Smooth muscle cell (in vitro differentiated cells): ENCODE measurements at regions not wholly inside any gene's neighbourhood (a gene's known extent, or its start where the extent isn't known, plus 50 kb on each side); places are given as distances from the start of the nearest gene placed in this dataset.
A peak's percentile ranks its signal among the peaks of the same experiment; 100 is the strongest.

ENCODE experiments used
- DNase-seq: peaks from one replicate; lab custom pipeline; 2025; ENCODE audit not compliant: unreplicated experiment; lab: John Stamatoyannopoulos, UW
- H2AFZ ChIP-seq: fragments of 200-600 bp; sonication (generic); 2 replicates; pipeline ENCODE4 v1.6.0; 2016; ENCODE audit warnings: antibody characterized with exemption, low read depth, mild to moderate bottlenecking
- H3F3A ChIP-seq: fragments of 200-600 bp; sonication (generic); 2 replicates; pipeline ENCODE4 v1.6.0; 2017; ENCODE audit warnings: antibody characterized with exemption, low read depth
- H3K27ac ChIP-seq: fragments of 200-600 bp; sonication (generic); 2 replicates; pipeline ENCODE4 v1.5.1; 2016; ENCODE audit warnings: low read depth, mild to moderate bottlenecking
- H3K27me3 ChIP-seq: fragments of 200-600 bp; sonication (generic); 2 replicates; pipeline ENCODE4 v1.6.1; 2016; ENCODE audit warnings: low read depth, mild to moderate bottlenecking
- H3K36me3 ChIP-seq: fragments of 200-600 bp; sonication (generic); 2 replicates; pipeline ENCODE4 v1.5.1; 2016; ENCODE audit warnings: low read depth
- H3K4me1 ChIP-seq: fragments of 200-600 bp; sonication (generic); 2 replicates; pipeline ENCODE4 v1.5.1; 2016; ENCODE audit warnings: low read depth
- H3K4me2 ChIP-seq: fragments of 200-600 bp; sonication (generic); 2 replicates; pipeline ENCODE4 v1.6.0; 2016; ENCODE audit warnings: mild to moderate bottlenecking
- H3K4me3 ChIP-seq: fragments of 200-600 bp; sonication (generic); 2 replicates; pipeline ENCODE4 v1.5.1; 2016; ENCODE audit warnings: mild to moderate bottlenecking
- H3K79me2 ChIP-seq: fragments of 200-600 bp; sonication (generic); 2 replicates; pipeline ENCODE4 v1.6.0; 2016; ENCODE audit warnings: low read depth, mild to moderate bottlenecking
- H3K9ac ChIP-seq: fragments of 200-600 bp; sonication (generic); 2 replicates; pipeline ENCODE4 v1.6.0; 2016; ENCODE audit warnings: low read depth
- H3K9me3 ChIP-seq: fragments of 200-600 bp; sonication (generic); replicated peaks from 2 replicates; pipeline ENCODE4 v1.5.1; 2016; ENCODE audit warnings: low read depth
- H4K20me1 ChIP-seq: fragments of 200-600 bp; sonication (generic); 2 replicates; pipeline ENCODE4 v1.6.0; 2016; ENCODE audit warnings: low read depth
- CTCF ChIP-seq: fragments of 200-600 bp; sonication (generic); IDR thresholded peaks from 2 replicates; pipeline ENCODE4 v1.5.1; 2017; ENCODE audit warnings: borderline replicate concordance, mild to moderate bottlenecking, antibody characterized with exemption; ENCODE audit not compliant: insufficient read depth, poor library complexity, severe bottlenecking
- WGBS: methylation state at CpG from one replicate; pipeline ENCODE4 v1.1.7; 2016; ENCODE audit warnings: low lambda C conversion rate; 5-methylcytosine and 5-hydroxymethylcytosine counted together

- 69% methylated on average over 4 of the region's 4 CpGs for WGBS
Observed at GRCh38 chr7:94054130-94054529, 50.0 kb upstream of the BET1 start.

GRCh38 chr7:94055963-94056362 lies 51.8 kb upstream of the BET1 start:
- Histone ChIP-seq H3K4me1 (no peaks in the 10 kb centered on the region), H3K79me2 (no peaks in the 10 kb centered on the region), H3K4me3 (no peak overlapping the region), H3K27ac (no peak overlapping the region), H3K9me3 (no peaks in the 10 kb centered on the region), H4K20me1 (no peaks in the 10 kb centered on the region), H3K9ac (no peak overlapping the region), H3K4me2 (no peak overlapping the region), H3K36me3 (no peaks in the 10 kb centered on the region), H3K27me3 (no peaks in the 10 kb centered on the region), H2AFZ (no peak overlapping the region), H3F3A (no peaks in the 10 kb centered on the region)
- no peak for DNase-seq
- TF ChIP-seq CTCF, result no peak

More at GRCh38 chr7:94054130-94054529, 50.0 kb upstream of the BET1 start:
- no peak for TF ChIP-seq CTCF
- no peak overlapping the region for H3K9ac ChIP-seq
- no peak overlapping the region for H3K4me2 ChIP-seq
- no peaks in the 10 kb centered on the region for H3K9me3 ChIP-seq
- no peaks in the 10 kb centered on the region for H3K36me3 ChIP-seq
- H4K20me1 ChIP-seq, result no peaks in the 10 kb centered on the region
- H3K27me3 ChIP-seq, result no peaks in the 10 kb centered on the region
- no peak for DNase-seq
- H3K4me3 ChIP-seq, result no peak overlapping the region
- no peaks in the 10 kb centered on the region for H3K79me2 ChIP-seq
- H3K27ac ChIP-seq, result no peak overlapping the region
- H3F3A ChIP-seq, result no peaks in the 10 kb centered on the region
- no peak overlapping the region for H2AFZ ChIP-seq
- H3K4me1 ChIP-seq, result no peaks in the 10 kb centered on the region

GRCh38 chr7:94056796-94057207 lies 52.6 kb upstream of the BET1 start:
- no peak for TF ChIP-seq CTCF
- H3K27me3 ChIP-seq, result no peaks in the 10 kb centered on the region
- H4K20me1 ChIP-seq, result no peaks in the 10 kb centered on the region
- no peaks in the 10 kb centered on the region for H3F3A ChIP-seq
- no peak overlapping the region for H3K27ac ChIP-seq
- 47% methylated on average over 3 of the region's 3 CpGs for WGBS
- H3K79me2 ChIP-seq, result no peaks in the 10 kb centered on the region
- H3K4me1 ChIP-seq, result no peaks in the 10 kb centered on the region
- peak overlapping the region; percentile 39 for H2AFZ ChIP-seq
- no peak for DNase-seq
- H3K4me3 ChIP-seq, result no peak overlapping the region
- H3K9ac ChIP-seq, result no peak overlapping the region
- H3K36me3 ChIP-seq, result no peaks in the 10 kb centered on the region
- no peaks in the 10 kb centered on the region for H3K9me3 ChIP-seq
- H3K4me2 ChIP-seq, result no peak overlapping the region

GRCh38 chr7:94057955-94058354 lies 53.8 kb upstream of the BET1 start:
- Histone ChIP-seq H3K9me3 (no peaks in the 10 kb centered on the region), H2AFZ (no peak overlapping the region), H3K27ac (no peak overlapping the region), H3K4me1 (no peaks in the 10 kb centered on the region), H3K9ac (no peak overlapping the region), H3K4me2 (no peak overlapping the region), H3K27me3 (no peaks in the 10 kb centered on the region), H3K4me3 (no peak overlapping the region), H3F3A (no peaks in the 10 kb centered on the region), H4K20me1 (no peaks in the 10 kb centered on the region), H3K79me2 (no peaks in the 10 kb centered on the region), H3K36me3 (no peaks in the 10 kb centered on the region)
- TF ChIP-seq CTCF, result no peak
- over 99% methylated on average over 4 of the region's 4 CpGs for WGBS
- DNase-seq, result no peak
